Hematopoietic multipotent progenitor cell treated with erythropoietin and hydrocortisone succinate and interleukin-3 and kit ligand, for 4 days (in vitro differentiated cells): ENCODE measurements at regions not wholly inside any gene's neighbourhood (a gene's known extent, or its start where the extent isn't known, plus 50 kb on each side); places are given as distances from the start of the nearest gene placed in this dataset.

Source experiments
- DNase-seq: peaks from one replicate; pipeline ENCODE4 v3.0.0-alpha.2; 2015

- no peak for DNase-seq
Measured at GRCh38 chr16:51343411-51343810, 192.3 kb upstream of the SALL1 start.

- no peak for DNase-seq
Measured at GRCh38 chr16:51341204-51341603, 190.1 kb upstream of the SALL1 start.

- no peak for DNase-seq
Measured at GRCh38 chr16:51337662-51338061, 186.6 kb upstream of the SALL1 start.

GRCh38 chr16:51328733-51329132 lies 177.7 kb upstream of the SALL1 start:
- no peak for DNase-seq

- DNase-seq = no peak
Measured at GRCh38 chr16:51327001-51327400, 175.9 kb upstream of the SALL1 start.

GRCh38 chr16:51326131-51326856 lies 175.2 kb upstream of the SALL1 start:
- peak; percentile 13 for DNase-seq

GRCh38 chr16:51321251-51321650 lies 170.2 kb upstream of the SALL1 start:
- no peak for DNase-seq

- DNase-seq = no peak
Measured at GRCh38 chr16:51317575-51317974, 166.5 kb upstream of the SALL1 start.

- DNase-seq = no peak
Measured at GRCh38 chr16:51313198-51313597, 162.1 kb upstream of the SALL1 start.

- DNase-seq = no peak
Measured at GRCh38 chr16:51312363-51313150, 161.5 kb upstream of the SALL1 start.

- no peak for DNase-seq
Measured at GRCh38 chr16:51310159-51310558, 159.1 kb upstream of the SALL1 start.

GRCh38 chr16:51306886-51307595 lies 156.0 kb upstream of the SALL1 start:
- DNase-seq = no peak

- no peak for DNase-seq
Measured at GRCh38 chr16:51306116-51306515, 155.0 kb upstream of the SALL1 start.

GRCh38 chr16:51305337-51305736 lies 154.3 kb upstream of the SALL1 start:
- no peak for DNase-seq

GRCh38 chr16:51302042-51302441 lies 151.0 kb upstream of the SALL1 start:
- DNase-seq = no peak

- no peak for DNase-seq
Measured at GRCh38 chr16:51298800-51299199, 147.7 kb upstream of the SALL1 start.

- DNase-seq = no peak
Measured at GRCh38 chr16:51290442-51291285, 139.6 kb upstream of the SALL1 start.

GRCh38 chr16:51289336-51289735 lies 138.3 kb upstream of the SALL1 start:
- no peak for DNase-seq

- DNase-seq = no peak
Measured at GRCh38 chr16:51287121-51287755, 136.2 kb upstream of the SALL1 start.

GRCh38 chr16:51286272-51286671 lies 135.2 kb upstream of the SALL1 start:
- no peak for DNase-seq

GRCh38 chr16:51276336-51276735 lies 125.3 kb upstream of the SALL1 start:
- no peak for DNase-seq

- no peak for DNase-seq
Measured at GRCh38 chr16:51272420-51272819, 121.3 kb upstream of the SALL1 start.
